Gastroesophageal sphincter (tissue), 3 donors: ENCODE measurements at regions not wholly inside any gene's neighbourhood (a gene's known extent, or its start where the extent isn't known, plus 50 kb on each side); places are given as distances from the start of the nearest gene placed in this dataset.

Experiments
- POLR2A ChIP-seq, 2 donors: fragments of 450-650 bp; IDR thresholded peaks; one replicate each; pipeline ENCODE4 v1.6.1; 2017; ENCODE audit warnings: antibody characterized with exemption in 2 of 2, mild to moderate bottlenecking in 2 of 2, moderate library complexity in 1 of 2
- POLR2AphosphoS5 ChIP-seq: sonication (generic); formaldehyde crosslinking; IDR thresholded peaks from one replicate; pipeline ENCODE4 v1.6.1; 2017; ENCODE audit warnings: antibody characterized with exemption
- TF ChIP-seq, protein P1 (sequence below), 4 experiments: fragments of 200-600 bp in 2 of 4; fragments of 450-650 bp in 2 of 4; sonication (generic) in 1 of 4; IDR thresholded peaks; one replicate each; pipeline ENCODE4 v1.5.1; 2017 to 2019; ENCODE audit warnings: antibody characterized with exemption in 4 of 4, mild to moderate bottlenecking in 2 of 4, moderate library complexity in 2 of 4

DNA sequence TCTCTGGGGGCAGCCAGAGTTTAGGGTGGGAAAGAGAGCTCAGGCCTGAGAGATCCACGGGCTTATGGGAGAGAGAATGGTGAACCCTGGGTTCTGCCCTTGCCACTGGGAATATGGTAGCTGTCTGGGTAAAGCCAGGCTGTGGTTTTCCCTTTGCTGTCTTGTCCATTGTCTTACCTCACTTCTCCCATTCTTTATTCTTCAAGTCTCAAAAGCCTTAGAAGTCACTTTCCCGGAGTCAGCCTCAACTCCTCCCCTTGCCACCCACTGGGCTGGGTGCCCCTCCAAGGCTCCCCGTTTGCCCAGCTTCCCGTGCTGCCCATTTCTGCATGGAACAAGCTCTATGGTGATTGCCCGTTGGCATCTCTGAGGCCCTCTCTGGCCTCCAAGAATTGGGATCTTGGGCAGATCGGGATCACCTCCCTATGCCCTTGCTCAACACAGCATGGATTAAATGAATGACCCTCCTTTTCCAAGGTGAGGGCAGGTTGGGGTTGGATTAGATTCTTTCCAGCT, 228.2 kb downstream of the HAUS1 start:
- TF ChIP-seq, protein P1, sequence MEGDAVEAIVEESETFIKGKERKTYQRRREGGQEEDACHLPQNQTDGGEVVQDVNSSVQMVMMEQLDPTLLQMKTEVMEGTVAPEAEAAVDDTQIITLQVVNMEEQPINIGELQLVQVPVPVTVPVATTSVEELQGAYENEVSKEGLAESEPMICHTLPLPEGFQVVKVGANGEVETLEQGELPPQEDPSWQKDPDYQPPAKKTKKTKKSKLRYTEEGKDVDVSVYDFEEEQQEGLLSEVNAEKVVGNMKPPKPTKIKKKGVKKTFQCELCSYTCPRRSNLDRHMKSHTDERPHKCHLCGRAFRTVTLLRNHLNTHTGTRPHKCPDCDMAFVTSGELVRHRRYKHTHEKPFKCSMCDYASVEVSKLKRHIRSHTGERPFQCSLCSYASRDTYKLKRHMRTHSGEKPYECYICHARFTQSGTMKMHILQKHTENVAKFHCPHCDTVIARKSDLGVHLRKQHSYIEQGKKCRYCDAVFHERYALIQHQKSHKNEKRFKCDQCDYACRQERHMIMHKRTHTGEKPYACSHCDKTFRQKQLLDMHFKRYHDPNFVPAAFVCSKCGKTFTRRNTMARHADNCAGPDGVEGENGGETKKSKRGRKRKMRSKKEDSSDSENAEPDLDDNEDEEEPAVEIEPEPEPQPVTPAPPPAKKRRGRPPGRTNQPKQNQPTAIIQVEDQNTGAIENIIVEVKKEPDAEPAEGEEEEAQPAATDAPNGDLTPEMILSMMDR (IDR thresholded peaks at IDR 0.05): no peak
- TF ChIP-seq POLR2AphosphoS5: no peak
- TF ChIP-seq POLR2A (IDR thresholded peaks at IDR 0.05): no peak
